DMS114 treated with DMSO at 0.1 percent for 48 hours (cell line): ENCODE measurements at regions not wholly inside any gene's neighbourhood (a gene's known extent, or its start where the extent isn't known, plus 50 kb on each side); places are given as distances from the start of the nearest gene placed in this dataset.
"Not testable (repeated sequence)": the region's sequence is repeated elsewhere in the genome, so short reads cannot be mapped to it uniquely, and the experiment has no call there.

Experiments
- DNase-seq: peaks from one replicate; lab custom pipeline; 2025; ENCODE audit not compliant: unreplicated experiment; lab: John Stamatoyannopoulos, UW

GRCh38 chr3:148450819-148451218 is 246.9 kb upstream of the AGTR1 start:
- no peak for DNase-seq

DNA sequence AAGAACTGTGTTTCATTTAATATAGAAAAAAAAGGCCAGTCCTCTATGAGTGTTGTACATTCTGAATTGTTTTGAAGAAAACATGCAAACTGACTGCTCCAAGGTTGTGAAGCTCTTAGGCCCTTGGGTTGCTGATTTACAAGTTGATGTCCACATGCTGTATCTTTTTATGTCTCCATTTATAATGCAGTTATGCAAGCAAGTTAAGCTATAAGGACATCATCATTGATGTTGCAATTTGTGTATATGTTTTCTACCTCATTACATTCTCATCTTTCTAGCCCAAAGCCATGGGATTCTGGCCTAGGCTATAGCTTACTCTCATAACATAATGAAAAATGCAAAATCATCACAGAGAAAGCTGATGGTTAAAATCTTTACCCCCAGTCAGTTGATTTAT is 245.7 kb upstream of the AGTR1 start:
- no peak for DNase-seq

GRCh38 chr3:148453781-148454191 is 243.9 kb upstream of the AGTR1 start:
- DNase-seq, result no peak

DNA sequence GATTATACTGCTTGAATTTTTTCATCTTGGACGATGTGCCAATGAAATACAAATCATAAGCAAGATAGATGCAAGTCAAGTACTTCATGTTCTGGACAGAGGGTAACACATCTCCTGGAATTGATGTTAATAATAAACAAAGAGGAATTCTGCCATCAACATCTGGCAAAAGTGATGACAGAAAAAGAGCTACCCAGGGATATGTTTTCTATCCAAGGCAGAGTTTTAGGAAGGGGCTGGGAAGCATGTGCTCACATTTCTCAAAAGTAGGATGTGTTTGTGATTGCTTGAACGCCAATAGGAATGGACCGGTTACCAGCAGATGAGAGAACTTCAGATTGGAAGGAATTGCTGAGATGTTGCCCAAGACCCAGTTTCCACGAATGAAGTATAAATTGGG is 242.6 kb upstream of the AGTR1 start:
- no peak for DNase-seq

GRCh38 chr3:148457886-148458285 is 239.8 kb upstream of the AGTR1 start:
- DNase-seq, result no peak

GRCh38 chr3:148459931-148460513 is 237.7 kb upstream of the AGTR1 start:
- DNase-seq, result no peak

GRCh38 chr3:148460686-148461085 is 237.0 kb upstream of the AGTR1 start:
- no peak for DNase-seq

DNA sequence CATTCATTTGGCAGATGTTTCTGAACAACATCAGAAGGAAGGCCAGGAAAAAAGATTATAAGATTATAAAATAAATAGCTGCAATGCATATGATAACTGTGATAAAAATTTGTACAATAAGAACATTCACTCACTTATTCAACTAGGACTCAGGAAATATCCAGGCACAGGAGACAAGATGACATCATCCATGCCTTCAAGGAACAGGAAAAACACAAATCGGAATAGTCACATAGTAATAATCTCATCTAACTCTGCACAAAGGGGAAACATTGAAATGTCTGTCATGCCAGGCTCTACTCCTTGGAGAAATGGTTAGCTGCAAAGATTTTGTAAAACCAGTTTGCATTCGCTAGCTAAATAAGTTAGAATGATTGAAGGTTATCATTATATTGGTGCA is 233.5 kb upstream of the AGTR1 start:
- no peak for DNase-seq

- DNase-seq, result no peak
Measured at GRCh38 chr3:148466143-148466542, 231.6 kb upstream of the AGTR1 start.

DNA sequence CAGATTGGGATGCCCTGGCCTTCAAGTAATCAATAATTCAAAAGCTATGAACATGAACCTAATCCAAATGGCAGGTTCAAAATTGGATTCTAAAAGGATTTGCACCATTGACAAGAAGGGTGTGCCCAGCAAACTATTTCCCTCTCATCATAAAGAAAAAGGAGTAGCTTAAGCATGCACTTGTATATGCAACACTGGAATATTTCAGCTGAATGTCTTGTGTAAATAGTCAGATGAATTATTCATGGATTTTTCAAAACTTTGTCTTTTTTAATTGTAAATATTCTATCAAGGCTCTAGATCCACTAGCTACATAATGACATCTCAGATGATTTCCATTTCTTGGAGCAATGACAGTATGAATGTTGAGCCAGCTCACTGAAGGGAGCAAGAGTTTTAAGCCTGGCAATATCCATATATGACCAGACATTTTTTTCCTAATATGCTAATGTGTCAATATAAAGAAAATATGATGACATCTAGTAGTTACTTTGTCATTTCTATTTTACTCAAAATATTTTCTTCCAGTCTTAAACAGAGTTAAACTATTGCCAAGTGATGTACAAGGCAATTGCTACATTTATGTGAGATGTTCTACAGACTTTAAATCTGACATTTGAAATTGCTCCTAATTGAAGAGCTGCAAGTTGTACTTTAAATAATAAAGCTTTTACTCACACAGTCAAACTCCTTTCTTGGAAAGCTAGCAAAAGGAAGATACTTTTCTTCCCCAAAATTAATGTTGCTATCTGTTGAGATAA is 230.5 kb upstream of the AGTR1 start:
- DNase-seq, result no peak

DNA sequence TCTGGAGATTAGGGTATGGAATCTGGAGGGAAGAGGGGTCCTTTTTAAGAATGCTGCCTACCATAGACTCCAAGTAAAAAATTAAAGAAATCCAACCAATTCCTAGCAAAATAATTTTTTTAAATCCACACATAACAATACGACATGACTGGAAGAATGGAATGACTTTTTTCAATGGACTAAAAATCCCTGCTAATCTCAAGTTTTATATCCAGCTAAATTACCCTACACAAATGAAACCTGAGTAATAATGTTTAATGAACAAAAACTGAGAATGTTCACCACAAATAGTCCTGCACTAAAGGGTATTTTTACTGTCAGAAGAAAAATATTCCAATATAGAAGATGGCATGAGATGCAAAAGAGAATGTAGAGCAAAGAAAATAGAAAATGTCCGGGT is 220.3 kb upstream of the AGTR1 start:
- no peak for DNase-seq

- no peak for DNase-seq
Measured at GRCh38 chr3:148493631-148494030, 204.1 kb upstream of the AGTR1 start.

DNA sequence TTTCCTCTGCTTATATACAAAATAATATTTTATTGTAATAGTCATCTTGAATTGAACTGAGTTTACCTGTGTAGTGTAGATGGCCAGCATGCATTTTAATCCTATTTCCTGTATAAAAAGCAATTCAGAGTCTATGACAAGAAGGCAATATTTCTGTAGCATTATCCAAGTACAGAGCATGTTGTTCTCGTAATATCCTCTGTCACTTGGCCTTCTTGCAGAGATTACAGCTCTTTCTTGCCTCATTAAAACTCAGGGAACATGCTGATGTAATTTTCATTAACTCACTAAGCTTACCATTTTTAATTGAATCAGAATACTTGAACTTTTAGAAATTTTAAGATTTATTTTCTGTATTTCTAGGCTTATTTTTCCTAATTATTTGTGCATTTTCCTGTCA is 203.3 kb upstream of the AGTR1 start:
- no peak for DNase-seq

DNA sequence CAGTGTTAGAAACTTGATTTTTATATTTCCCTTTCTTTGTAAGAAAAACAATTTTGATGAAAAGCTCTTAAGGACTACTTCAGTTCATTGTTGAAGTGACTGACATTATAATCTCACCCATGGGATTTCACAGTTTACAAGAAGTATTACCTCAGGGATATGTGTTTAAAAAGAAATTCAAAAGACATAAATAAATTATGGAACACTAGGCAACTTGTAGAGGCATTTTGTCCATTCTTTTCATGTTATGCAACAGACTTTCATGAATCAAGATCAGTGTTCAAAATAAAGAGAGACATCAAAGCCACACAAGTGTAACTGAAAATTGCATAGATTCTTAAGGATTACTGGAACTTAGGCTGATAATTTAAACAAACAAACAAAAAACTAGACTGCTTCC is 196.8 kb upstream of the AGTR1 start:
- DNase-seq, result no peak

- no peak for DNase-seq
Measured at GRCh38 chr3:148510116-148510515, 187.6 kb upstream of the AGTR1 start.

DNA sequence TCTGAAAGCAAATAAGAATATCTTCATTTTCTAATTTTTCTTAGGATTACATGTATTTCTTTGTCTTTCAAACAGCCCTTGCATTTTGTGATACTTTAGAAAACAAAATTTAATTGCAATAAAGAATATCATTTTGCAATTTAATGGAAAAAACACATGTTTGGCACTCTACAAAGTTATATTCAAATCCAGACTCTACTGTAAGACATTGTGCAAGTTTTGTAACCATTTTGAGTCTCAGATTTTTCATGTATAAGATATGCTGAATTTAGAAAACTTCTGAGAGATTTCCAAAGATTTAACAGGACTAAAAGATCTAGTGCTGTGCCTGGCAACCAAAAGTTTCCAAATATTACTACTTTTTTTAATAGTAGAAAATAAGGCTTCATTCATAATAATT is 187.1 kb upstream of the AGTR1 start:
- DNase-seq, result no peak

GRCh38 chr3:148512648-148513047 is 185.1 kb upstream of the AGTR1 start:
- DNase-seq, result no peak

GRCh38 chr3:148513096-148513543 is 184.6 kb upstream of the AGTR1 start:
- DNase-seq, result no peak

DNA sequence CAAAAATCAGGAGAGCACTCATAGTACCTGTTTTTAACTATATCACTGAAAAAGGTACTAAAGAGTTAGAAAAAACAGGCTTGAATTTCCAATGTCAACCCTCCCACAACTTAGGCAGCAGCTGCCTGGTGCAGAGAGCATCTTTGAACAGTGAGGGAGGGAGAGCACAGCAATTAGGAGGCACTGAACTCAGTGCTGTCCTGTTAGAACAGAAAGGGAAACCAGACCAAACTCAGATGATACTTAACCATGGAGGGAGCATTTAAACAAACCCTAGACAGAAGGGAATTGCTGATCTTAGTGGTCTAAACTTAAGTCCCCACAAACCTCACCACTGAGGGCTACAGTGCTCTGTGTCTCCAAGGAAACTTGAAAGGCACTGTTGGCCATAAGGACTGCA is 179.2 kb upstream of the AGTR1 start:
- no peak for DNase-seq

- not testable (repeated sequence) for DNase-seq
Measured at GRCh38 chr3:148525621-148526020, 172.1 kb upstream of the AGTR1 start.

GRCh38 chr3:148528024-148528423 is 169.7 kb upstream of the AGTR1 start:
- no peak for DNase-seq

DNA sequence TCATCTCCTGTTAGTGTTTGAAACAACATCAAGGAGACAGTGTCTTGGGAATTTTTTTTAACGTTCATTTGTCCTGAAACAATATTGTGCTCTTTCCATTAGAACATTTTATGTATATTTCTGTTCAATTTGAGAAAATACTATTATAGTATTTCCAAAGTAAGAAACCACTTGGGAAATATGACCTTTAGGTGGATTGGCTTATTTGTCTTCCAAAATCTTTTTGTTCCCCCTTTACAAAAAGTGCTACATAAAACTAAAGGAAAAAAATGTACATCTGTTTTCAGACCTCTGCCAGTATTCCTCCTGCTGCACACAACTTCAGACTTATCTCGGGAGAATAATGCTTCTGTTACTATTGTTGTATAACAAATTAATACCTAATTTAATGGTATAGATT is 165.9 kb upstream of the AGTR1 start:
- DNase-seq, result no peak

DNA sequence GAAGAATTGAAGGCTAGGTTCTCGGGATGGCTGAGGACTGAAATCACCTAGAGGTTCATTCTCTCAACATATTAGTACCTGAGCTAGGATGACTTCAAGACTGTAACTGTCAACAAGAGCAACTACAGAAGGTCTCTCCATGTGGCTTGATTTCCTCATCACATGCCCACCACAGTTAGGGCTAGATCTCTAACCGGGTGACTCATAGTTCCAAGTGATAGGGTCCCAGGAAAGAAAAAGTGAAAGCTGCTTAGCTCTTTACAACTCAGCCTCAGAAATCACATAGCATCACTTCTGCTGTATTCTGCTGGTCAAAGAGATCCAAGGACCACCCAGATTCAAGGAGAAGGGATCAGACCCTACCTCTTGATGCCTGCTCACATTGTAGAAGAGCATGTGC is 165.4 kb upstream of the AGTR1 start:
- no peak for DNase-seq
